H7 (cell line): ENCODE measurements at regions not wholly inside any gene's neighbourhood (a gene's known extent, or its start where the extent isn't known, plus 50 kb on each side); places are given as distances from the start of the nearest gene placed in this dataset.
A peak's percentile ranks its signal among the peaks of the same experiment; 100 is the strongest.

Source experiments
- DNase-seq: peaks from one replicate; pipeline ENCODE4 v3.0.0; 2012
- H3K27me3 ChIP-seq: 2 replicates; pipeline ENCODE4 v1.6.0; 2011; ENCODE audit warnings: mild to moderate bottlenecking, low read length; ENCODE audit not compliant: control insufficient read depth, insufficient read depth
- H3K36me3 ChIP-seq: replicated peaks from 2 replicates; pipeline ENCODE4 v1.5.1; 2011; ENCODE audit warnings: low read length; ENCODE audit not compliant: control insufficient read depth, insufficient read depth
- H3K4me3 ChIP-seq: 2 replicates; pipeline ENCODE4 v1.5.1; 2011; ENCODE audit warnings: low read depth, mild to moderate bottlenecking, control low read depth, low read length, moderate library complexity; ENCODE audit not compliant: insufficient read depth

- peak; percentile 87 for DNase-seq
- H3K4me3 ChIP-seq: no peak overlapping the region
- no peaks in the 10 kb centered on the region for H3K36me3 ChIP-seq
- H3K27me3 ChIP-seq: no peaks in the 10 kb centered on the region
Observed at GRCh38 chr20:34190679-34191090, 50.5 kb upstream of the ASIP start.
